ENCODE measurements at regions not wholly inside any gene's neighbourhood (a gene's known extent, or its start where the extent isn't known, plus 50 kb on each side); places are given as distances from the start of the nearest gene placed in this dataset.
A peak's percentile ranks its signal among the peaks of the same experiment; 100 is the strongest.

GRCh38 chr10:131747251-131747650, 153.6 kb upstream of the PPP2R2D start:
- 93 to 97% methylated on average over 12 to 13 of the region's 16 CpGs for WGBS, 2 experiments (ENCODE audit: insufficient coverage in 2 of 2)
- no peak overlapping the region for H3K27ac ChIP-seq (ENCODE audit: low read depth, low read length, severe bottlenecking)
- no peaks in the 10 kb centered on the region for H3K36me3 ChIP-seq (ENCODE audit: control insufficient read depth, insufficient read depth, low read length)
- no peak overlapping the region for H3K4me3 ChIP-seq (ENCODE audit: extremely low read depth, insufficient read depth, low read length, poor library complexity, severe bottlenecking)
- H3K4me1 ChIP-seq (ENCODE audit: control insufficient read depth, insufficient read depth, low read length, poor library complexity, severe bottlenecking): peaks cover 23% of the 10 kb centered on the region
- no peaks in the 10 kb centered on the region for H3K9me3 ChIP-seq (ENCODE audit: control insufficient read depth, low read length)

GRCh38 chr10:131747791-131748190, 153.0 kb upstream of the PPP2R2D start:
- peaks cover 23% of the 10 kb centered on the region for H3K4me1 ChIP-seq (ENCODE audit: control insufficient read depth, insufficient read depth, low read length, poor library complexity, severe bottlenecking)
- no peak overlapping the region for H3K4me3 ChIP-seq (ENCODE audit: extremely low read depth, insufficient read depth, low read length, poor library complexity, severe bottlenecking)
- 89 to 95% methylated on average over 8 to 11 of the region's 11 CpGs for whole genome bisulfite sequencing, 2 experiments (ENCODE audit: insufficient coverage in 2 of 2)
- H3K27ac ChIP-seq (ENCODE audit: low read depth, low read length, severe bottlenecking): no peak overlapping the region
- H3K36me3 ChIP-seq (ENCODE audit: control insufficient read depth, insufficient read depth, low read length): no peaks in the 10 kb centered on the region
- H3K9me3 ChIP-seq (ENCODE audit: control insufficient read depth, low read length): no peaks in the 10 kb centered on the region

- Histone ChIP-seq H3K4me3 (ENCODE audit: extremely low read depth, insufficient read depth, low read length, poor library complexity, severe bottlenecking) (no peak overlapping the region), H3K36me3 (ENCODE audit: control insufficient read depth, insufficient read depth, low read length) (no peaks in the 10 kb centered on the region), H3K27ac (ENCODE audit: low read depth, low read length, severe bottlenecking) (no peak overlapping the region), H3K9me3 (ENCODE audit: control insufficient read depth, low read length) (no peaks in the 10 kb centered on the region), H3K4me1 (ENCODE audit: control insufficient read depth, insufficient read depth, low read length, poor library complexity, severe bottlenecking) (peaks cover 20% of the 10 kb centered on the region)
- 83 to 90% methylated on average over 8 to 9 of the region's 9 CpGs for WGBS, 2 experiments (ENCODE audit: insufficient coverage in 2 of 2)
These were observed 152.6 kb upstream of the PPP2R2D start for GRCh38 chr10:131748191-131748590.

GRCh38 chr10:131748831-131749766, 151.7 kb upstream of the PPP2R2D start:
- Histone ChIP-seq H3K9me3 (ENCODE audit: control insufficient read depth, low read length) (no peaks in the 10 kb centered on the region), H3K4me3 (ENCODE audit: extremely low read depth, insufficient read depth, low read length, poor library complexity, severe bottlenecking) (no peak overlapping the region), H3K36me3 (ENCODE audit: control insufficient read depth, insufficient read depth, low read length) (no peaks in the 10 kb centered on the region), H3K27ac (ENCODE audit: low read depth, low read length, severe bottlenecking) (no peak overlapping the region), H3K4me1 (ENCODE audit: control insufficient read depth, insufficient read depth, low read length, poor library complexity, severe bottlenecking) (peaks cover 14% of the 10 kb centered on the region)
- WGBS, 2 experiments (ENCODE audit: insufficient coverage in 2 of 2): 54 to 55% methylated on average over 35 to 36 of the region's 40 CpGs

DNA sequence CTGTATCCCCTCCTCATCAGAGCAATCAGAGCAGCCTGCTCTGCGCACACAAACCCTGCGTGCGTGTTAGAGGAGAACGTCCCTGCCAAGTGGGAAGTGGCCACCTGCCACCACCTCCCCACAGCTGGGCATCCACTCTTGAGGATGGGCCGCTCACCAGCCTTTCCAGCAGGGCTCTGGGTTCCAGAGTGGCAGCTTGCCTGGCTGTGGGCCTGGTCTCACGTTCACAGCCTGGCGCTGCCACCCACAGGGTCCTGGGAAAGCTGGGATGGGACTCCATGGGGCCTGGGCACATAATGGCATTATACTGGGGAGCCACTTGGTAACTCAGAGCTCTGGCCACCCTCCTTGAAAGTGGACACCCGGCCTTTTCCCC, 151.1 kb upstream of the PPP2R2D start:
- H3K4me1 ChIP-seq (ENCODE audit: control insufficient read depth, insufficient read depth, low read length, poor library complexity, severe bottlenecking): peaks cover 14% of the 10 kb centered on the region
- H3K9me3 ChIP-seq (ENCODE audit: control insufficient read depth, low read length): no peaks in the 10 kb centered on the region
- H3K27ac ChIP-seq (ENCODE audit: low read depth, low read length, severe bottlenecking): no peak overlapping the region
- 84 to 93% methylated on average over 5 to 8 of the region's 8 CpGs for WGBS, 2 experiments (ENCODE audit: insufficient coverage in 2 of 2)
- no peaks in the 10 kb centered on the region for H3K36me3 ChIP-seq (ENCODE audit: control insufficient read depth, insufficient read depth, low read length)
- H3K4me3 ChIP-seq (ENCODE audit: extremely low read depth, insufficient read depth, low read length, poor library complexity, severe bottlenecking): no peak overlapping the region

GRCh38 chr10:131750171-131750895, 150.5 kb upstream of the PPP2R2D start:
- Histone ChIP-seq H3K9me3 (ENCODE audit: control insufficient read depth, low read length) (no peaks in the 10 kb centered on the region), H3K27ac (ENCODE audit: low read depth, low read length, severe bottlenecking) (no peak overlapping the region), H3K4me1 (ENCODE audit: control insufficient read depth, insufficient read depth, low read length, poor library complexity, severe bottlenecking) (peaks cover 14% of the 10 kb centered on the region), H3K36me3 (ENCODE audit: control insufficient read depth, insufficient read depth, low read length) (no peaks in the 10 kb centered on the region), H3K4me3 (ENCODE audit: extremely low read depth, insufficient read depth, low read length, poor library complexity, severe bottlenecking) (no peak overlapping the region)
- 80 to 82% methylated on average over 17 to 21 of the region's 22 CpGs for WGBS, 2 experiments (ENCODE audit: insufficient coverage in 2 of 2)

DNA sequence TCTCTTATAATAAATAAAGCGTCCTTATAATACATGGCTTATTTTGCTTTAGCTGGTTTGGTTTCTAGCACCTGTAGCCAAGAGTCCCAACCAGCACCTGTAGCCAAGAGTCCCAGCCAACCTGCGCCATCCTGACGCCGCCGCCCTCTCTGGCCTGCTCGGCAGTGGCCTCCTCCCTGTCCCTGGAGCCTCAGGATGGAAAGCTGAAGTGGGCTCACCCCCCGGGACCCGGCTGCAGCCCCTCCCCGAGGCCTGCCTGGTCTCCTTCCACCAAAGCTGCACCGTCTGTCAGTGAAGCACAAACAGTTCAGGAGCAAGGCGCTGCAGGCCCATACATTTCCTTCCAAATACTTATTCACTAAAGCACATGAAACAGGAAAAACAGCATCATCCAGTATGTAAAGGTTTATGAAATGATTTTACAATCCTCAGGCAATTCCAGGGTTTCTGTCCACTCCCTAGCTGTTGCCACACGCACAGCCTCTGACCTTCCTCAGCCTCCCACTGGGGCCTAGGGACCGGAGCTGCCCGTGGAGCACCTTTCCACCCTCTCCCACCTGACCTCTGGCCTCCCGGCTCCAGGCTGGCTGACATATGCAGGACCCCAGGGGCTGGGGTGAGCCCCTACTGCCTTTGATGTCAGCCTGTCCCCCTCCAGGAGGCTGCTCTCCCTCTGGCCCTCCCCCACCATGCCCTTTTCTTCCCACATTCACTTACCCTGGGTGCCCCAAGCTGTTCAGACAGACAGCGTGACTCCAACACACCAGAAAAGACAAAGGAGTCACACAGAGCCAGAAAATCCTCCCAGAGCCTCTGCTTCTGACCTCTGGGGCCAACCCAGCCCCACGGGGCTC, 149.6 kb upstream of the PPP2R2D start:
- no peaks in the 10 kb centered on the region for H3K36me3 ChIP-seq (ENCODE audit: control insufficient read depth, insufficient read depth, low read length)
- no peaks in the 10 kb centered on the region for H3K9me3 ChIP-seq (ENCODE audit: control insufficient read depth, low read length)
- peak overlapping the region; percentile 41 for H3K27ac ChIP-seq (ENCODE audit: low read depth, low read length, severe bottlenecking)
- peaks cover 14% of the 10 kb centered on the region for H3K4me1 ChIP-seq (ENCODE audit: control insufficient read depth, insufficient read depth, low read length, poor library complexity, severe bottlenecking)
- 64 to 76% methylated on average over 5 to 14 of the region's 17 CpGs for WGBS, 2 experiments (ENCODE audit: insufficient coverage in 2 of 2)
- H3K4me3 ChIP-seq (ENCODE audit: extremely low read depth, insufficient read depth, low read length, poor library complexity, severe bottlenecking): no peak overlapping the region

GRCh38 chr10:131751827-131752775, 148.7 kb upstream of the PPP2R2D start:
- H3K9me3 ChIP-seq (ENCODE audit: control insufficient read depth, low read length): no peaks in the 10 kb centered on the region
- WGBS, 2 experiments (ENCODE audit: insufficient coverage in 2 of 2): 78% methylated on average over 17 to 20 of the region's 24 CpGs
- no peak overlapping the region for H3K4me3 ChIP-seq (ENCODE audit: extremely low read depth, insufficient read depth, low read length, poor library complexity, severe bottlenecking)
- H3K4me1 ChIP-seq (ENCODE audit: control insufficient read depth, insufficient read depth, low read length, poor library complexity, severe bottlenecking): peaks cover 14% of the 10 kb centered on the region
- H3K36me3 ChIP-seq (ENCODE audit: control insufficient read depth, insufficient read depth, low read length): no peaks in the 10 kb centered on the region
- peak overlapping the region; percentile 36 for H3K27ac ChIP-seq (ENCODE audit: low read depth, low read length, severe bottlenecking)

- Histone ChIP-seq H3K27ac (ENCODE audit: low read depth, low read length, severe bottlenecking) (no peak overlapping the region), H3K36me3 (ENCODE audit: control insufficient read depth, insufficient read depth, low read length) (no peaks in the 10 kb centered on the region), H3K4me1 (ENCODE audit: control insufficient read depth, insufficient read depth, low read length, poor library complexity, severe bottlenecking) (peaks cover 14% of the 10 kb centered on the region), H3K4me3 (ENCODE audit: extremely low read depth, insufficient read depth, low read length, poor library complexity, severe bottlenecking) (no peak overlapping the region), H3K9me3 (ENCODE audit: control insufficient read depth, low read length) (no peaks in the 10 kb centered on the region)
- 80 to 90% methylated on average over 7 of the region's 7 CpGs for WGBS, 2 experiments (ENCODE audit: insufficient coverage in 2 of 2)
These were observed 147.5 kb upstream of the PPP2R2D start for GRCh38 chr10:131753336-131753735.

All from mesodermal cell (in vitro differentiated cells).